CD4-positive, alpha-beta T cell treated with Interleukin-10 for 1 hour (primary cell): ENCODE measurements at regions not wholly inside any gene's neighbourhood (a gene's known extent, or its start where the extent isn't known, plus 50 kb on each side); places are given as distances from the start of the nearest gene placed in this dataset.

Experiments used
- DNase-seq: peaks from one replicate; pipeline ENCODE4 v3.0.0-alpha.2; 2020

- no peak for DNase-seq
Observed at GRCh38 chr3:24645047-24645446, 150.4 kb upstream of the THRB start.

DNA sequence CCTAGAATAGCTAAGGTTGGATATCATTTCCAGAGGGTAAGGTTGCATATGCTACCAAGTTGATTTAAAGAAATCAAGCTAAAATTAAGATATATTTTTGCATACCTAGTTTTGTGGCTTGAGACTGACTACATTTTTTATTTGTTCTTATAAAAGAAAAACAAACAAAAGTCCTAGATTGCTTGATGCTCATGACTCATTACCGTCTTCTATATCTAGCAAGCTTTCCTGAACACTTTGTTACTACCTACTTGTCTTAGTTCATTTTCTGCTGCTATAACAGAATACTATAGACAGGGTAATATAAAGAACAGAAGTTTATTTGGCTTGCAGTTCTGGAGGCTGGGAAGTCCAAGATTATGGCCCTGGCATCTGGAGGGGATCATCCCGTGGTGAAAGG lies 152.1 kb upstream of the THRB start:
- DNase-seq = no peak

DNA sequence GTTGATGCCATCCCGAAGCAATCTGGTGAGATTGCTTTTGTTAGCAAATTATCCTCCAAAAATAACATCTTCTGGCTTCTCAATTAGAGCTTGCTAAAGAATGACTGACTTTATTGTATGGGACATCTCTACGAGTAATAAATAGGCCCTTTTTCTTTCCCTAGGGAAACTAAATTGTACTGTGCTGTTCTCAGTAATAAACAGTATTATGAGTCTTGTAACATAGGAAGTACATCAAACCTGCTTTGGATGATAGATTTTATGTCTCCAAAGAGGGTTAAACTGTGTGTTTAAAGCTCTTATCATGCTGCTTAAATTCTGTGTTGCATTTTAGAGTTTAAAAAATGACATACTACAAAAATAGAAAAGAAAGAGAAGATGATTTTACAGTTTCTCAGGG lies 153.4 kb upstream of the THRB start:
- no peak for DNase-seq

- DNase-seq = no peak
Observed at GRCh38 chr3:24650839-24651238, 156.2 kb upstream of the THRB start.

- DNase-seq = no peak
Observed at GRCh38 chr3:24657870-24658510, 163.3 kb upstream of the THRB start.

- DNase-seq = no peak
Observed at GRCh38 chr3:24661175-24661584, 166.5 kb upstream of the THRB start.

GRCh38 chr3:24662449-24663345 lies 168.0 kb upstream of the THRB start:
- no peak for DNase-seq

DNA sequence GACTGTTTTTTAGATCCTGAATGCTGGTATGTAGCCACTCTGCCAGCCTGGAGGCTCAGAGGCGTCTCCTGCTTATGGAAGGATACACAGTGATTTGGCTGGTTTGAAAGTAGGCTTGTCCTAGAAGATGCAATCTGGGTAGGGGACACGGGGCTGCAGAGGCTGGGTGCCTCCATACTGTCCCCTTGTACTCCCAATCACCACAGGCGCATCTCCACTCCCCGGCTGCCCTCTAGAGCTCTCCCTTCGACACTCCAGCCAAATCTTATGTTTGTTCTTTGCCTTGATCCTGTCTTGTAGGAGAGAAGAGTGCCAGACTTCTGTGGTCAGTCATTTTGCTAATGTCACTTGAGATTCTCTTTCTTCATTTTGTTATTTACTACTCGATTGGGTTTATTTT lies 168.8 kb upstream of the THRB start:
- DNase-seq = no peak

DNA sequence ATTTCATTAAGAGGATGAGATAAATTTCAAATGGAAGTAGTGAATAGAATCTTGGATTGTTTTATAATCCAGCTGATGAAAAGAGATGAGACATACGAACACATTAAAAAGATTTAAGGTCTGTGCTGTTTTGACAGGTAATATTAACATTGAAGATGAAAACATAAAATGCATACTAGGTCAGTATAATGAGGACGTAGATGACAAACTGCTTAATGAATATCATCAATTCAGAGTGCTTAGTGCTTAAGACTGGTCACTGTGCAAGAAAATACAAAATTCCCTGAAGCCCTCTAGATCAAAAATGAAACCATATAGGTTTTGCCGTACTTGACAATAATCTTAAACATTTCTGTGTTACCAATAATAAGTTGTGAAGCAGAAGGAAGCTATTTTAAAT lies 173.4 kb upstream of the THRB start:
- no peak for DNase-seq

GRCh38 chr3:24670871-24671270 lies 176.2 kb upstream of the THRB start:
- no peak for DNase-seq

DNA sequence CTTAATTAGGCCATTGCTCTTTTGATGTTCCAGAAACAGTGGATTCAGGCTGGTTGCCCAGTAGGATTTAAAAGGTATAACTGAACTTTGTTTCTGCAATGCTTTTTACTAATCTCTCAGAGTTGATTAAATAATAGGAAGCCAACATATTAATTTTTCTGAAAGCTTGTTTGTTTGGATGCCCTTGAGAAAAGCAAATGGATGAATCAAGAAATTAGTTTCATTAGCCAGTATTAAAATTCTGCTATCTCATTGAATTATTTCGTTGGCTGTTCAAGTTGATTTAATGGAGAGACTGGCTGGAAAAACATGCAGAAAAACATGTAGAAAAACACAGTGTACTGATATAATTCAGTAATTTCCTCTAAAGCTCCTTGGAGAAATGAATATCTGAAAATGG lies 178.9 kb upstream of the THRB start:
- DNase-seq = no peak

DNA sequence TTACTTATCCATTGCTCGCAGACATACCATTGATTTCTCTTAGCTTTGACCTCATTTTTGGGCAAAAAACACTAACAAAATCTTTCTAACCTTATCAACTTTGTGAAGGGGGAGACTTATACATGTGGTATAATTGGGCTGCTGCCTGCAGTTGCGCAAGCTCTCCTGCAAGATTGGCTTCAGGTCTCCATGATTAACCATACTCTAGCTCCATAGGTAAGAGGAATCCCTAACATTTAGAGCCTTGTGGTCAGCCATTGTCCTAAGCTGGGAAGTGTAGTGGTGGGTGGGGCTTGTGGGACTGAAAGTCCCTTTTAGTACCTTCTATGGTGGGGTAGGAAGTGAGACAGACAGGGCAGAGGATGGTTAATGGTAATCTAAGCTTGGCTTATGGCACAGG lies 179.6 kb upstream of the THRB start:
- DNase-seq = no peak

DNA sequence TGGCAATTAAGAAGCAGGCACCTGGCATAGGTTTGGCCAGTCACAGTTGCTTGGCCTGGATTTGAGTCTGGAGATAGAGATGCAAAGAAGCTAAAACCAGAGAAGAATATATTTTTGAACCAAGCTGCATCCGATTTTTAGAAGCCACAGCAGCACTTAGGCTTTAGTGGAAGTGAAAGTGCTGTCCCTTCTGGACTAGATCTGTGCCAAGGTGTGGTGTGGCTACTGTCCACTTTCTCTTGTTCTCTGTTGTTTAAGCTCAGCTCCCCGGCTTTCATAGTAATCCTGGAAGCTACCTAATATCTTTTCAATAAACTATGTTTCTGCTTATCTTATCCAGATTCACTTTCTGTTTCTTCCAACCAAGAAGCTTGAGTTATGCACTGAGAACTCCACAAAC lies 183.4 kb upstream of the THRB start:
- DNase-seq = no peak

DNA sequence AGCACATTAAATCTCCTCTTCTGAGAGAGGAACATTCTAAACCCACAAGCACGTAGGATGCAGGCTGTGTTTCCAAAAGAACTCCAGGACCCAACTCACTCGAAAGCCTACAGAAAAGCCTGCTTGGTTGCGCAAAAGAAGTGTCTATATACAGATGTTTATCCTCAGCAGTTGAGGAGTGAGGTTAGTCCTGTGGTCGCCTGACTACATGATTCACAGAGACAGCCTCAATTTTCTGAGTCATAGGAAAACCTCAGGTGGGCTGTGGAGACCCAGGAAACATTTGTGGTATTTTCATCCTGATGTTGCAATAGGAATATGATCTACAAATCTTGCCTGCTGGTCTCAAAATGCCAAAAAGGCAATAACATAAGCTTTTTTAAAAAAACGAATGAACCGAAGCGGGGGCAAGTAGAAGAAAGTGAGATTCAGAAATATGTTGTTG lies 183.8 kb upstream of the THRB start:
- DNase-seq = no peak

DNA sequence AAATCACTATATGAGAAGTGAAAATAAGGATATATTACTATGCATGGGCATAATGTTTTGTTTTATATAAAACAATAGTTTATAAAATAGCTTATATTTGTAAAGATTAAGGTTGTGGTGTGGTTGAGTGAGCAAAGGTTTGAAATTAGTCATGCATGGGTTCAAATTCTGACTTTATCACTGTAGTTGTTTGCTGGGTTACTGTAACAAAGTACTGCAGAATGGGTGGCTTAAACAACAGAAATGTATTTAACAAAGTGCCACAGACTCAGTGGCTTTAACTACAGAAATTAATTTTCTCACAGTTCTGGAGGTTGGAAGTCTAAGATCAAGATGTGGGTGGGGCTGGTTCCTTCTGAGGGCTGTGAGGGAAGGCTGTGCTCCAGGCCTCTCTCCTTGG lies 184.8 kb upstream of the THRB start:
- no peak for DNase-seq

GRCh38 chr3:24680214-24680967 lies 185.7 kb upstream of the THRB start:
- peak; percentile 24 for DNase-seq

DNA sequence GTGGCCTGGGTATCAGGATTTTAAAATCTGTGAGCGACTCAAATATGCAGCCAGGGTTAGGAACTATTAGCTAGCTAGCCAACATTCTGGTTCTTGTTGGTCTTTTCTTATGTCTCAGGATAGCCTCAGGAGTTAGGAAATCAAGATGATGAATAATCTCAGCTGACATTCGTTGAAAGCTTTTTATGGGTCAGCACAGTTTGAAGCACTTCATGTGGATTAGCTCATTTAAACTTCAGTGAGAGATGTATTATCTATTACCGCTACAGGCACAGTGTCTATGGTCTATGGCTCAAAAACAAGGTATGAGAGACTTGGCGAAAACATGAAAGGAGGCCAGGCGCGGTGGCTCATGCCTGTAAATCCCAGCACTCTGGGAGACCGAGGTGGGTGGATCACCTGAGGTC lies 187.5 kb upstream of the THRB start:
- no peak for DNase-seq

- DNase-seq = no peak
Observed at GRCh38 chr3:24683090-24683489, 188.4 kb upstream of the THRB start.

DNA sequence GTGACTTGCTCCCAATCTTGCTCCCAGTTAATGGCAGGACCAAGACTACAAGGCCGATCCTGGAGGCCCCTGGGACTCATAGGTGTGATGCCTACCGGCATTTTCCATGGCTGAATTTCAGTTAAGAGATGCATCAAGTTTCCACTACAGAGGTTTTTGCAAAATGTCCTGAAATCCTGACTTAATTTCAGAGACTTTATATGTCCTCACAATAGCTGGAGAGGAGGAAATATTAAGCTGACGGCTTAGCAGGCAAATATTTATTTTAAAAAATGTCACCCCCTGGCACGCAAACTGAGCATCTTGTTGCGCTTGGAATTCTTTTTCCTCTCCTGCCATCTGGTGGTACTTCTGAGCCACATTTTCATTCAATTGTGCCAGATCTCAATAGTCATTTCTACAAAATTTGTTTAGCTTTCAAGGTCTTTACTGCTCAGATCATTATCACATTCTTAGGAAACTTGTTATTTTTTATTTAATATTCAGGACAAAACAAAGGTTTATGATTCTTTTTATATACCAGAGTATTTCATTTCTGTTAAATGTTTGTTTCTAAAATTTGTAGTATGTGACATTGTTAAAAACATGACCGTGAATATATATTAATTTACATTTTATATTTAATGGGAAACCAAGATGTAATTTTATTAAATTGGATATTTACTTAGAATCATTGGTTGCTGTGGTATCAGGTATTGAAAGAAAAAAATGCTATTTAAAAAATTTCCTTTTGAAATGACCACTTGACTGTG lies 189.2 kb upstream of the THRB start:
- no peak for DNase-seq

- DNase-seq = no peak
Observed at GRCh38 chr3:24684506-24685023, 189.9 kb upstream of the THRB start.

GRCh38 chr3:24686808-24687207 lies 192.2 kb upstream of the THRB start:
- DNase-seq = no peak

GRCh38 chr3:24687671-24688070 lies 193.0 kb upstream of the THRB start:
- no peak for DNase-seq
